ENCODE measurements at regions not wholly inside any gene's neighbourhood (a gene's known extent, or its start where the extent isn't known, plus 50 kb on each side); places are given as distances from the start of the nearest gene placed in this dataset.
A peak's percentile ranks its signal among the peaks of the same experiment; 100 is the strongest.

DNA sequence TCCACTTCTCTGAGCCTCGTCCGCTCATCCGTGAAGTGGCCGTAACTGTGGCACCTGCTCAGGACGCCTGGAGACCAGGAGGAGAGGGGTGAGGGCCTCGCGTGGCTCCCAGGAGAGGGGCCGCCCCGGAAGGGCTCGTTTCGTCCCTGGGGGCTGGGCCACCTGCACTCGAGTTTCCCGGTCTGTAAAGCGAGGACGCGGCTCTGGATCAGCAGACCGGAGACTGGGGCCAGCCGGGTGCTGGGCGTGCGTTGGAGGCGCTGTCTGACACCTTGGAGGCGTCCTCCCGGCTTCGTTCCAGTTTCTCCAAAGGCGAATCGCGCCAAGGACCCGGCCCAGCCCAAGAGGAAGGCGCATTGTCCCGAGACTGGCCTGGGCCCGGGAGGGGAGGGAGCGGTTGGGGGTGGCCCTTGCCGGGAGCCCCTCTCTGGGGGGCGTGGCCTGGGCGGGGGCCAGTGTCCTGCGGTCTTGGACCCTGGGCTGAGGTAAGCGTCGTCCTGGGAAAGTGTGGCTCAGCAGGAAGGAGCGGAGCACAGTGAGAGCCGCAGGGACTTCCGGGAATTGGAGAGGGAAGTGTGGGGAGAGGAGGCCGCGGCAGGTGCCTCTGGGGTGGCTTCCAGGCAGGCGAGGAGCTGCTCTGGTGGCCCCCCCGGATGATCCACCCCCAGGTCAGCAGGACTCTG is 89.6 kb downstream of the FOXL3 start:
- intact Hi-C loops (cut with micrococcal nuclease) = no loop called here
- peak; percentile 23 for ATAC-seq

GRCh38 chr7:380139-380485 is 90.1 kb downstream of the FOXL3 start:
- intact Hi-C loops (cut with micrococcal nuclease) = no loop called here
- DNase-seq (no peak), ATAC-seq (no peak)

More for the DNA sequence above, 89.6 kb downstream of the FOXL3 start:
- no peak for DNase-seq

DNA sequence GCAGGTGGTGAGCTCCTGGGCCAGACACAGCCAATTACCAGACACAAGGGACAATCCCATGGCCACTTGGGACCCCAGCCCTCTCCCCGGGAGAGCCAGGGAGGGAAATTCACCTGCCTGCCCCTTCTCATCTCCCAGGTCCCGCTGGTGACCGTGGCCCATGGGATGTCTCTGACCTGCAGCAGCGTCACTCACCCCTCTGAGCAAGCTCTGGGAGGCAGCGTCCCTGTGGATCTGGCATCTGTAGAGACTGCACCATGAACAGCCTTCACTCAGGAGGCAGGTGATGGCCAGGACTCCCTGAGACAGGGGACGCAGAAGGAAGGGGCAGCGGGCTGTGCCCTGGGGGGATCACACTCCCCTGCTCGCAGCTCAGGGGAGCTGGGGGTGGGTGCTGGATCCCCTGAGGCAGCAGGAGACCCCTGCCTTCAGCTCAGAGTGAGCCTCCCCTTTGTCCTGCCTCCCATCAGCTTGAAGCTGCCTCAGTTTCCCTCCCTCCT is 90.8 kb downstream of the FOXL3 start:
- no peak for ATAC-seq
- DNase-seq = no peak
- intact Hi-C loops (cut with micrococcal nuclease) = no loop called here

- ATAC-seq = no peak
- DNase-seq = no peak
- intact Hi-C loops (cut with micrococcal nuclease) = no loop called here
Observed at GRCh38 chr7:381211-382042, 91.5 kb downstream of the FOXL3 start.

- intact Hi-C loops (cut with micrococcal nuclease) = no loop called here
- DNase-seq (no peak), ATAC-seq (no peak)
Observed at GRCh38 chr7:382043-382400, 92.1 kb downstream of the FOXL3 start.

GRCh38 chr7:386385-386784 is 96.4 kb downstream of the FOXL3 start:
- intact Hi-C loops (cut with micrococcal nuclease) = no loop called here
- DNase-seq = no peak
- ATAC-seq = no peak

GRCh38 chr7:387132-388022 is 97.4 kb downstream of the FOXL3 start:
- intact Hi-C loops (cut with micrococcal nuclease) = no loop called here
- DNase-seq = peak; percentile 20
- no peak for ATAC-seq

GRCh38 chr7:388023-388960 is 98.3 kb downstream of the FOXL3 start:
- DNase-seq (peak; percentile 72), ATAC-seq (peak; percentile 95)
- intact Hi-C loops (cut with micrococcal nuclease) = no loop called here

DNA sequence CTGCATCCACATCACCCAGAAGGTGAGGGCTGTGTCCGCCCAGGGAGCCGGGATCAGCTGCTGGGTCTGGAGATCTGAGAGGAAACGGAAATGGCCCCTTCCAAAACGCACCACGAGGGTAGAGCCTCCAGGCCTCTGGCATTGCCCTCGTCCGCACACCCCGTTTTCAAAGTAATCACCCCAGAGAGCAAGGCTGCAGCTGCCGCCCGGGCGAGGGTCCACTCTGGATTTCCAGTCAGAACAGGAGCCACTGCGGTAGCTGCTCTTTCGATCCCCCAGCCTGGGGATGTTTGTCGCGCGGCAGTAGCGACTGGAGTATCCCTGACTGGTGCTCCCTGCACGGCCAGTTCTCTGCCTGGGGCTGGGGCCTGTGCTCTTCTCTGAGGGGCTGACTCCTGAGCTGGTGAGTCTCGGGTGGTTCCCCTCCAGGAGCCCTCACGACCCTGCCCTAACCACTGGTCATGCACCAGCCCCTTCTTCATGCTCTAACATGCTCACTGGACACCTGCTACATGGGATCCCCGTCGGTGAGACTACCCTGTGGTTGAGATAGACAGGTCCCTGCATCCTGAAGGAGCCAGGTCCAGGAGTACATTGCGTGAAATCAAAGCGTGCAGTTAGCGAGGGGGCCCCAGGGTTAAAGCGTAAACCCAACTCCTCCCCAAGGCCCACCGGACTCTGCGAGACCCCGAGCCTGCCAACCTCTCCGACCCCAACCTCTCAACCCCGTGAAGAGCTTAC is 99.2 kb downstream of the FOXL3 start:
- intact Hi-C loops (cut with micrococcal nuclease) = no loop called here
- ATAC-seq = no peak
- no peak for DNase-seq

DNA sequence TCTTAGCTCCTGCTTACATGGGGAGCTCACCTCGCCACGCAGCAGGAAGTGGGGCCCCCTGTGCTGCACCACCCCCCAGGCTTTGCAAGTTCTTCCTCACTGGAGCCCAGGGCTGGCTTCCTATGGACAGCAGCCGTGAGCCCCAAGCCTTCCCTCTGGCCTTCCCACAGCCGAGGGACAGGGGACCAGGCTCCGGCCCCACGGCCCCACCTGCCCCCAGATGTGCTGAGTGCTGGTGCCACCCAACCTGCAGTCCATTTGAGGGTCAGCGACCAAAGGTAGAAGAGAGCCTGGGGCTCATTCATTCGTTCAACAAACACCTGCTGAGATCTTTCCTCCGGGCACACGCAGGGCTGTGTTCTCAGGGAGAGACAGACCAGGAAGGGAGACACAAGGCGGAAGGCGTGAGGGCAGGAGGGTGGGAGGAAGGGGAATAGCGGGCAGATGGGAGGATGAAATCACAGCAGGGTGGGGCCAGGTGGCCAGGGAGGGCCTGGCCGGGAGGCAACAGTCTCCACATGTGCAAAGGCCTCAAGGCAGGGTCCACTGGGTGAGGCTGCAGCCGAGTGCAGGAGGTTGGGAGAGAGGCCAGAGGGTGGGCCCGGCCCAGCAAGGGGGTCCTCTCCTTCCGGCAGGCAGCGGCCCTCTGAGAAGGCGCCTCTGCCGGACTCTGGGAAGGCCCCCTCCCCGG is 100.1 kb downstream of the FOXL3 start:
- intact Hi-C loops (cut with micrococcal nuclease) = no loop called here
- peak; percentile 12 for DNase-seq
- no peak for ATAC-seq

DNA sequence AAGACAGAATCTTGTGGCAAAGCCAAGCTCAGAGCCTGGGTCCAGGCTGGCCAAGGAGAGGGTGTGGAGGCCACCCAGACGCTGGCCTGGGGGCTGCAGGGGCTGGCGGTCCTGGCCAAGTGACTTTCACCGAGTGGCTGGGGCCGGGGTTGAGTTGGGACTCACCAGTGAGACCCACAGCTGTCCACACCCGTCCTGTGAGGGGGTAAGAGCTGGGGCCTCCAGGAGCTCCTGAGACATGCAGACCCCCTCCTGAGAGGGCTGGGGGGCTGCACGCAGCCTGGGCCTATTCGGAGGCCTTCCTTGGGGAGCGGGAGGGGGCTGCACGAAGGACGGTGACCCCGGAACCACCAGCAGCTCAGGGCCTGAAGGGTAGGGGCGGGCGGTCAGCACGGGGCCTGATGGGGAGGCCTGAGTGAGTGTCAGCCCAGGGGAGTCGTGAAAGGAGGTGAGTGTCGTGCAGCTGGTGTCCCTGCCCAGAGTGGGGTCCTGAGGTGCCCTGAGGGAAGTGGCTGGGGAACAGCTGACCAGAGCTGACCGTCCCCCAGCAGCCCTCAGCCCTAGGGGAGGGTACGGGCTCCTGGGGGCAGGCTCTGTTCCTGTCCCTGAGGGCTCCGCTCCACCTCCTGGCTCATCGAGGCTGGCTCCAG is 100.9 kb downstream of the FOXL3 start:
- ATAC-seq = no peak
- intact Hi-C loops (cut with micrococcal nuclease) = no loop called here
- DNase-seq = peak; percentile 17

- intact Hi-C loops (cut with micrococcal nuclease) = no loop called here
- ATAC-seq = no peak
- peak; percentile 17 for DNase-seq
Observed at GRCh38 chr7:391411-391951, 101.5 kb downstream of the FOXL3 start.

DNA sequence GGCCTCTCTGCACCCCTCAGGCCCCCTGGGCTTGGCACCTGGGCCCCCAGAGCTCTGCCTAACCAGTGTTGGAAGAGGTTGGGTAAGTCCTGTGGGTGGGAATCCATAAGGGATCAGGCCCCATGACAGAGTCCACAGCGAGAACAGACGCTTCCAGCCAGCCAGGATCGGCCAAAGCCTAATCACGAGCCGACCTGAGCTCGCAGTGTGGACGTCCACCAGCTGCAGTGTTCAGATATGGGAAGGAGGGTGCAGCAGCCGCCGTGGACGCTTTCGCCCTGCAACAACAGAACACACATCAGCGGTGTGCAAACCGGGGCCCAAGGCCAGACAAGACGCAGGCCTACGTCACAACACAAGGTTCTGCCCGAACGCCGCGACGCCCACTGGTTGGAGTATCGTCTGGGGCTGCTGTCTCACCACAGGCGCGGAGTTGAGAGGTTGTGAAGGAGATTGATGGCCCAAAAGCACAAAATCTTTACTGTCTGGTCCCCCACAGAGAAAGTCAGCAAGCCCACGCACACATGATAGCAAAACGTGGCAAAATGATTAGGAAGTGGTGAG is 102.1 kb downstream of the FOXL3 start:
- DNase-seq (peak; percentile 20), ATAC-seq (no peak)
- intact Hi-C loops (cut with micrococcal nuclease) = no loop called here

- DNase-seq (no peak), ATAC-seq (no peak)
- intact Hi-C loops (cut with micrococcal nuclease) = no loop called here
Observed at GRCh38 chr7:392822-393221, 102.9 kb downstream of the FOXL3 start.

GRCh38 chr7:395643-396042 is 105.7 kb downstream of the FOXL3 start:
- ATAC-seq (no peak), DNase-seq (no peak)
- intact Hi-C loops (cut with micrococcal nuclease) = no loop called here

- DNase-seq = no peak
- intact Hi-C loops (cut with micrococcal nuclease) = no loop called here
- ATAC-seq = no peak
Observed at GRCh38 chr7:398888-399287, 108.9 kb downstream of the FOXL3 start.
